Stimulated activated CD4-positive, alpha-beta T cell treated with anti-CD3 and anti-CD28 coated beads, TNF-alpha, amount 100 ng/mL, for 24 hours (primary cell): ENCODE measurements at regions not wholly inside any gene's neighbourhood (a gene's known extent, or its start where the extent isn't known, plus 50 kb on each side); places are given as distances from the start of the nearest gene placed in this dataset.
"Not testable (repeated sequence)": the region's sequence is repeated elsewhere in the genome, so short reads cannot be mapped to it uniquely, and the experiment has no call there.

ENCODE experiments used
- DNase-seq, 3 experiments: peaks; one replicate each; pipeline ENCODE4 v3.0.0-alpha.2; 2020; ENCODE audit warnings: low read depth in 3 of 3

- not testable (repeated sequence) for DNase-seq
Observed at GRCh38 chr9:75459311-75459710, 371.0 kb downstream of the OSTF1 start.

GRCh38 chr9:75461183-75461582, 372.9 kb downstream of the OSTF1 start:
- DNase-seq, result no peak

GRCh38 chr9:75462866-75463265, 374.6 kb downstream of the OSTF1 start:
- no peak for DNase-seq

GRCh38 chr9:75463871-75464270, 375.6 kb downstream of the OSTF1 start:
- no peak for DNase-seq

- DNase-seq, result no peak
Observed at GRCh38 chr9:75464726-75465125, 376.4 kb downstream of the OSTF1 start.

- DNase-seq, result no peak
Observed at GRCh38 chr9:75467142-75467541, 378.8 kb downstream of the OSTF1 start.

GRCh38 chr9:75471549-75472114, 383.3 kb downstream of the OSTF1 start:
- DNase-seq, result no peak

GRCh38 chr9:75482566-75482965, 394.3 kb downstream of the OSTF1 start:
- no peak for DNase-seq

GRCh38 chr9:75483636-75484035, 395.3 kb downstream of the OSTF1 start:
- DNase-seq, result no peak

- DNase-seq, result no peak
Observed at GRCh38 chr9:75487856-75488718, 399.8 kb downstream of the OSTF1 start.

GRCh38 chr9:75488719-75489110, 400.4 kb downstream of the OSTF1 start:
- no peak for DNase-seq

GRCh38 chr9:75490326-75490725, 400.1 kb upstream of the PCSK5 start:
- DNase-seq, result no peak

GRCh38 chr9:75491533-75491932, 398.9 kb upstream of the PCSK5 start:
- DNase-seq, result no peak

GRCh38 chr9:75499812-75500211, 390.7 kb upstream of the PCSK5 start:
- DNase-seq, result no peak

- no peak for DNase-seq
Observed at GRCh38 chr9:75500479-75500878, 390.0 kb upstream of the PCSK5 start.

GRCh38 chr9:75500940-75501339, 389.5 kb upstream of the PCSK5 start:
- DNase-seq, result not testable (repeated sequence)

GRCh38 chr9:75504721-75505120, 385.8 kb upstream of the PCSK5 start:
- no peak for DNase-seq

GRCh38 chr9:75505654-75506053, 384.8 kb upstream of the PCSK5 start:
- no peak for DNase-seq

GRCh38 chr9:75529463-75529862, 361.0 kb upstream of the PCSK5 start:
- no peak for DNase-seq

- DNase-seq, result no peak
Observed at GRCh38 chr9:75531588-75531987, 358.9 kb upstream of the PCSK5 start.

- no peak for DNase-seq
Observed at GRCh38 chr9:75532233-75533050, 358.0 kb upstream of the PCSK5 start.

- no peak for DNase-seq
Observed at GRCh38 chr9:75539523-75539922, 350.9 kb upstream of the PCSK5 start.

- no peak for DNase-seq
Observed at GRCh38 chr9:75540185-75540584, 350.3 kb upstream of the PCSK5 start.
